ENCODE measurements at regions not wholly inside any gene's neighbourhood (a gene's known extent, or its start where the extent isn't known, plus 50 kb on each side); places are given as distances from the start of the nearest gene placed in this dataset.

- H3K4me1 Mint-ChIP-seq: no peaks in the 10 kb centered on the region
- CTCF ChIA-PET: no interaction called here
- H3K9me3 Mint-ChIP-seq: no peaks in the 10 kb centered on the region
- H3K4me3 Mint-ChIP-seq: no peak overlapping the region
- no peaks in the 10 kb centered on the region for H3K27me3 Mint-ChIP-seq
- POLR2A ChIA-PET: no interaction called here
- H3K27ac Mint-ChIP-seq: no peak overlapping the region
- no peak for DNase-seq
- H3K36me3 Mint-ChIP-seq (ENCODE audit: low read depth): no peaks in the 10 kb centered on the region
These were observed 198.3 kb downstream of the GLI2 start for GRCh38 chr2:120933693-120934573.

- no peak overlapping the region for H3K27ac Mint-ChIP-seq
- no peaks in the 10 kb centered on the region for H3K36me3 Mint-ChIP-seq (ENCODE audit: low read depth)
- H3K27me3 Mint-ChIP-seq: no peaks in the 10 kb centered on the region
- no peaks in the 10 kb centered on the region for H3K9me3 Mint-ChIP-seq
- H3K4me1 Mint-ChIP-seq: no peaks in the 10 kb centered on the region
- no peak for DNase-seq
- ChIA-PET POLR2A (no interaction called here), CTCF (no interaction called here)
- no peak overlapping the region for H3K4me3 Mint-ChIP-seq
These were observed 199.1 kb downstream of the GLI2 start for GRCh38 chr2:120934574-120935338.

GRCh38 chr2:120935339-120936313 lies 200.0 kb downstream of the GLI2 start:
- POLR2A ChIA-PET: no interaction called here
- Mint-ChIP-seq H3K27me3 (no peaks in the 10 kb centered on the region), H3K27ac (no peak overlapping the region), H3K4me1 (no peaks in the 10 kb centered on the region), H3K9me3 (no peaks in the 10 kb centered on the region), H3K36me3 (ENCODE audit: low read depth) (no peaks in the 10 kb centered on the region), H3K4me3 (no peak overlapping the region)
- CTCF ChIA-PET: no interaction called here
- no peak for DNase-seq

GRCh38 chr2:120936476-120937334 lies 201.0 kb downstream of the GLI2 start:
- Mint-ChIP-seq H3K27ac (no peak overlapping the region), H3K4me3 (no peak overlapping the region), H3K27me3 (no peaks in the 10 kb centered on the region), H3K9me3 (no peaks in the 10 kb centered on the region), H3K4me1 (no peaks in the 10 kb centered on the region), H3K36me3 (ENCODE audit: low read depth) (no peaks in the 10 kb centered on the region)
- CTCF ChIA-PET: no interaction called here
- DNase-seq: no peak
- POLR2A ChIA-PET: no interaction called here

GRCh38 chr2:120937686-120938044 lies 202.0 kb downstream of the GLI2 start:
- Mint-ChIP-seq H3K4me3 (no peak overlapping the region), H3K4me1 (no peaks in the 10 kb centered on the region)
- CTCF ChIA-PET: no interaction called here

GRCh38 chr2:120938045-120938771 lies 202.5 kb downstream of the GLI2 start:
- H3K27ac Mint-ChIP-seq: no peak overlapping the region
- no peaks in the 10 kb centered on the region for H3K27me3 Mint-ChIP-seq
- no peaks in the 10 kb centered on the region for H3K9me3 Mint-ChIP-seq
- no peak overlapping the region for H3K4me3 Mint-ChIP-seq
- H3K4me1 Mint-ChIP-seq: no peaks in the 10 kb centered on the region
- no peaks in the 10 kb centered on the region for H3K36me3 Mint-ChIP-seq (ENCODE audit: low read depth)
- ChIA-PET CTCF (no interaction called here), POLR2A (no interaction called here)
- DNase-seq: no peak

More at GRCh38 chr2:120937686-120938044, 202.0 kb downstream of the GLI2 start:
- Mint-ChIP-seq H3K9me3 (no peaks in the 10 kb centered on the region), H3K36me3 (ENCODE audit: low read depth) (no peaks in the 10 kb centered on the region), H3K27me3 (no peaks in the 10 kb centered on the region), H3K27ac (no peak overlapping the region)
- POLR2A ChIA-PET: no interaction called here
- no peak for DNase-seq

GRCh38 chr2:120939595-120940318 lies 204.1 kb downstream of the GLI2 start:
- Mint-ChIP-seq H3K4me1 (no peaks in the 10 kb centered on the region), H3K27ac (no peak overlapping the region), H3K36me3 (ENCODE audit: low read depth) (no peaks in the 10 kb centered on the region), H3K9me3 (no peaks in the 10 kb centered on the region), H3K27me3 (no peaks in the 10 kb centered on the region), H3K4me3 (no peak overlapping the region)
- no peak for DNase-seq
- ChIA-PET POLR2A (no interaction called here), CTCF (no interaction called here)

- CTCF ChIA-PET: no interaction called here
- no peaks in the 10 kb centered on the region for H3K9me3 Mint-ChIP-seq
- no peak overlapping the region for H3K27ac Mint-ChIP-seq
- no peaks in the 10 kb centered on the region for H3K4me1 Mint-ChIP-seq
- no peak for DNase-seq
- no peak overlapping the region for H3K4me3 Mint-ChIP-seq
- no peaks in the 10 kb centered on the region for H3K36me3 Mint-ChIP-seq (ENCODE audit: low read depth)
- POLR2A ChIA-PET: interaction anchor here (0.6 kb wide), 1 partner anchor 42 kb away, joined by 6 read pairs; no protein-coding TSS in a partner anchor
- no peaks in the 10 kb centered on the region for H3K27me3 Mint-ChIP-seq
These were observed 204.6 kb downstream of the GLI2 start for GRCh38 chr2:120940319-120940696.

GRCh38 chr2:120940726-120941256 lies 205.1 kb downstream of the GLI2 start:
- H3K27me3 Mint-ChIP-seq: no peaks in the 10 kb centered on the region
- no peaks in the 10 kb centered on the region for H3K36me3 Mint-ChIP-seq (ENCODE audit: low read depth)
- no peaks in the 10 kb centered on the region for H3K4me1 Mint-ChIP-seq
- CTCF ChIA-PET: no interaction called here
- no peak overlapping the region for H3K27ac Mint-ChIP-seq
- POLR2A ChIA-PET: interaction anchor here (0.6 kb wide), 1 partner anchor 42 kb away, joined by 6 read pairs; no protein-coding TSS in a partner anchor
- no peak for DNase-seq
- no peaks in the 10 kb centered on the region for H3K9me3 Mint-ChIP-seq
- no peak overlapping the region for H3K4me3 Mint-ChIP-seq

GRCh38 chr2:120941571-120942120 lies 206.0 kb downstream of the GLI2 start:
- ChIA-PET POLR2A (no interaction called here), CTCF (no interaction called here)
- no peaks in the 10 kb centered on the region for H3K4me1 Mint-ChIP-seq
- no peaks in the 10 kb centered on the region for H3K36me3 Mint-ChIP-seq (ENCODE audit: low read depth)
- H3K27ac Mint-ChIP-seq: no peak overlapping the region
- H3K4me3 Mint-ChIP-seq: no peak overlapping the region
- no peaks in the 10 kb centered on the region for H3K9me3 Mint-ChIP-seq
- H3K27me3 Mint-ChIP-seq: no peaks in the 10 kb centered on the region
- no peak for DNase-seq

GRCh38 chr2:120942658-120943057 lies 207.0 kb downstream of the GLI2 start:
- Mint-ChIP-seq H3K9me3 (no peaks in the 10 kb centered on the region), H3K4me1 (no peaks in the 10 kb centered on the region), H3K27ac (no peak overlapping the region), H3K4me3 (no peak overlapping the region), H3K36me3 (ENCODE audit: low read depth) (no peaks in the 10 kb centered on the region), H3K27me3 (no peaks in the 10 kb centered on the region)
- POLR2A ChIA-PET: no interaction called here
- CTCF ChIA-PET: no interaction called here
- no peak for DNase-seq

All from activated CD4-positive, alpha-beta T cell treated with anti-CD3 and anti-CD28 coated beads, Interleukin-2, amount 10 ng/mL, durations not matched to agents 7 days and 5 days (primary cell).